C4-2B (cell line): ENCODE measurements at regions not wholly inside any gene's neighbourhood (a gene's known extent, or its start where the extent isn't known, plus 50 kb on each side); places are given as distances from the start of the nearest gene placed in this dataset.

Source experiments
- H3K27ac ChIP-seq: fragments of 450-650 bp; 2 replicates; pipeline ENCODE4 v1.5.1; 2017
- ZFX ChIP-seq: fragments of 450-650 bp; IDR thresholded peaks from 2 replicates; pipeline ENCODE4 v1.6.1; 2017
- TF ChIP-seq, protein P1 (sequence below): fragments of 450-650 bp; conservative IDR thresholded peaks from 2 replicates; pipeline ENCODE4 v1.5.1; 2017; ENCODE audit warnings: mild to moderate bottlenecking

GRCh38 chr11:134543645-134544044, 131.6 kb upstream of the B3GAT1 start:
- H3K27ac ChIP-seq: no peak overlapping the region
- TF ChIP-seq, protein P1, sequence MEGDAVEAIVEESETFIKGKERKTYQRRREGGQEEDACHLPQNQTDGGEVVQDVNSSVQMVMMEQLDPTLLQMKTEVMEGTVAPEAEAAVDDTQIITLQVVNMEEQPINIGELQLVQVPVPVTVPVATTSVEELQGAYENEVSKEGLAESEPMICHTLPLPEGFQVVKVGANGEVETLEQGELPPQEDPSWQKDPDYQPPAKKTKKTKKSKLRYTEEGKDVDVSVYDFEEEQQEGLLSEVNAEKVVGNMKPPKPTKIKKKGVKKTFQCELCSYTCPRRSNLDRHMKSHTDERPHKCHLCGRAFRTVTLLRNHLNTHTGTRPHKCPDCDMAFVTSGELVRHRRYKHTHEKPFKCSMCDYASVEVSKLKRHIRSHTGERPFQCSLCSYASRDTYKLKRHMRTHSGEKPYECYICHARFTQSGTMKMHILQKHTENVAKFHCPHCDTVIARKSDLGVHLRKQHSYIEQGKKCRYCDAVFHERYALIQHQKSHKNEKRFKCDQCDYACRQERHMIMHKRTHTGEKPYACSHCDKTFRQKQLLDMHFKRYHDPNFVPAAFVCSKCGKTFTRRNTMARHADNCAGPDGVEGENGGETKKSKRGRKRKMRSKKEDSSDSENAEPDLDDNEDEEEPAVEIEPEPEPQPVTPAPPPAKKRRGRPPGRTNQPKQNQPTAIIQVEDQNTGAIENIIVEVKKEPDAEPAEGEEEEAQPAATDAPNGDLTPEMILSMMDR: no peak
- TF ChIP-seq ZFX: no peak

GRCh38 chr11:134543241-134543640, 131.2 kb upstream of the B3GAT1 start:
- no peak overlapping the region for H3K27ac ChIP-seq
- TF ChIP-seq, protein P1: no peak
- no peak for TF ChIP-seq ZFX

DNA sequence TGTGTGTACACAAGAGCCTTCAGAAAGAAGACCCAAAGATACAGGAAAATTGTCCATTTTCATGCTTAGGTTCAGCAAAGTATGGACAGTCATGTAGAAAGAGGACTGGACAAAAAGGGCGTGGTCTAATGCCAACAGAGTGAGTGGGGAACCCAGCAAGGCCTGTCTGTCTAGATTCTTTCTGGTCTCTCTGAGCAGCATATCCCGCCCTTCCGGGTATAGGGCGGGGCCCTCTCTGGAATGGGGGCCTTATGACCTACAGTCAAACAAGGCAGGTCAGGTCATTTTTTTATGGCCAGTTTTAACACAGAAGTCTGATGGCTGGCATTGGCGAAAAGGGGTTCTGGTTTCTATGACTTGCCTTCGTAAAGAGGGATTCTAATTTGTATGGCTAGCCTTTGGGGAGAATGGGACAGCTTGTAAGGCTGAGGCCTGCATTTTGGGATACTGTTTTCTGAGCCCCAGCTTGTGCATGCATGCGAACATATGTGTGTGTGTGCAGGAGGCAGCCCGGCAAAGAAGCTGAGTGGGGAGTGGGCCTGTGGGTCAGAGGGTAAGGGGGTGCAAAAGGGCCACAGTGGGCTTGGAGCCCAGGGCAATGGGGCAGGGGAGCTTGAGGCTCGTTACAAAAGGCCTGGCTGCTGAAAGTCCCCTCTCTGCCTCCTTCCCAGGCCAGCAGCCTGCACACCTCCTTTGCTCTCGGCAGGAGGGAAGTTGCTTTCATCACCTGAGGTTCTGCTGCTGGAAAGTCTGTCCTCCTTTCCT, 130.5 kb upstream of the B3GAT1 start:
- no peak overlapping the region for H3K27ac ChIP-seq
- TF ChIP-seq, protein P1: no peak
- no peak for TF ChIP-seq ZFX

- TF ChIP-seq, protein P1: no peak
- TF ChIP-seq ZFX: no peak
- H3K27ac ChIP-seq: no peak overlapping the region
Observed at GRCh38 chr11:134541951-134542350, 129.9 kb upstream of the B3GAT1 start.

GRCh38 chr11:134541355-134541754, 129.3 kb upstream of the B3GAT1 start:
- TF ChIP-seq, protein P1: no peak
- no peak for TF ChIP-seq ZFX
- no peak overlapping the region for H3K27ac ChIP-seq

GRCh38 chr11:134539285-134539684, 127.2 kb upstream of the B3GAT1 start:
- H3K27ac ChIP-seq: no peak overlapping the region
- TF ChIP-seq, protein P1: no peak
- TF ChIP-seq ZFX: no peak

- no peak overlapping the region for H3K27ac ChIP-seq
- no peak for TF ChIP-seq ZFX
- TF ChIP-seq, protein P1: no peak
Observed at GRCh38 chr11:134538742-134539141, 126.7 kb upstream of the B3GAT1 start.
